ENCODE measurements at regions not wholly inside any gene's neighbourhood (a gene's known extent, or its start where the extent isn't known, plus 50 kb on each side); places are given as distances from the start of the nearest gene placed in this dataset.

- TF ChIP-seq POLR2A (IDR thresholded peaks at IDR 0.05; ENCODE audit: low read depth, low read length) (no peak), POLR2AphosphoS5 (IDR thresholded peaks at IDR 0.05; ENCODE audit: low read depth, low read length) (no peak)
Observed at GRCh38 chr10:44647877-44648542, 263.1 kb upstream of the CXCL12 start.
